HCT116 (cell line): ENCODE measurements at regions not wholly inside any gene's neighbourhood (a gene's known extent, or its start where the extent isn't known, plus 50 kb on each side); places are given as distances from the start of the nearest gene placed in this dataset.

Experiments
- ATAC-seq: fragments of 200-7000 bp; cut with Tn5 transposase; 2 replicates; pipeline ENCODE4 v1.9.1; 2020; ENCODE audit warnings: mild to moderate bottlenecking, moderate library complexity
- BruUV-seq: library from RNA; stranded (reverse); fragments of 400-500 nt; replicated peaks from 2 replicates; lab custom pipeline; 2021; lab: Mats Ljungman, UMichigan
- CTCF ChIA-PET: fragments of 300-600 bp; sonication (Branson Sonifier 250); formaldehyde crosslinking; loops from one replicate; lab custom pipeline; 2021; ENCODE audit warnings: antibody characterized with exemption; lab: Charles Lee
- POLR2A ChIA-PET: fragments of 300-600, 350-600 bp; sonication (Branson Sonifier 250); formaldehyde crosslinking; loops from one replicate; lab custom pipeline; 2021; ENCODE audit warnings: antibody characterized with exemption; lab: Charles Lee
- RAD21 ChIA-PET, 2 experiments: fragments of 300-600 bp; sonication (Branson Sonifier 250); formaldehyde crosslinking; loops; one replicate each; lab custom pipeline; 2023; ENCODE audit warnings: low total read pairs in 2 of 2; ENCODE audit not compliant: uncharacterized antibody in 2 of 2, unreplicated experiment in 2 of 2, low non-redundant PET in 1 of 2; lab: Charles Lee
- DNase-seq: peaks from one replicate; pipeline ENCODE4 v3.0.0-alpha.2; 2010; ENCODE audit warnings: low read depth, low spot score
- H2AFZ ChIP-seq: fragments of 200-600 bp; shearing (Covaris generic), sonication (generic); 2 replicates; pipeline ENCODE4 v1.6.1; 2017; ENCODE audit warnings: low read depth, mixed run types, mixed read lengths, antibody characterized with exemption, low read length; ENCODE audit not compliant: poor library complexity, severe bottlenecking
- H3K27ac ChIP-seq: 2 replicates; pipeline ENCODE4 v1.5.1; 2012; ENCODE audit warnings: low read depth, low read length
- H3K27me3 ChIP-seq: fragments of 200-600 bp; sonication (generic); 2 replicates; pipeline ENCODE4 v1.6.1; 2016; ENCODE audit warnings: mixed run types, low read length, mixed read lengths; ENCODE audit not compliant: insufficient read depth
- H3K36me3 ChIP-seq, 2 experiments: fragments of 200-500 bp in 1 of 2; fragments of 200-600 bp in 1 of 2; sonication (Bioruptor generic) in 1 of 2; sonication (generic) in 1 of 2; 2 replicates each; pipeline versions ENCODE4 v1.5.1 to v1.6.1; 2014 to 2016; ENCODE audit warnings: low read length in 2 of 2, inconsistent platforms in 1 of 2, mixed read lengths in 1 of 2, mixed run types in 1 of 2; ENCODE audit not compliant: insufficient read depth in 2 of 2, control insufficient read depth in 1 of 2
- H3K4me1 ChIP-seq, 2 experiments: fragments of 200-600 bp in 1 of 2; sonication (generic) in 1 of 2; 2 replicates each; pipeline versions ENCODE4 v1.5.1 to v1.6.1; 2012 to 2017; ENCODE audit warnings: low read length in 2 of 2, inconsistent platforms in 1 of 2, mild to moderate bottlenecking in 1 of 2, mixed read lengths in 1 of 2, mixed run types in 1 of 2, moderate library complexity in 1 of 2; ENCODE audit not compliant: insufficient read depth in 2 of 2, control insufficient read depth in 1 of 2
- H3K4me2 ChIP-seq: fragments of 200-600 bp; sonication (generic); 2 replicates; pipeline ENCODE4 v1.6.1; 2017; ENCODE audit warnings: mixed run types, low read length, mixed read lengths
- H3K4me3 ChIP-seq, 2 experiments: fragments of 200-600 bp in 1 of 2; sonication (generic) in 1 of 2; replicated peaks in 1 of 2; 2 replicates each; pipeline ENCODE4 v1.5.1; 2011 to 2016; ENCODE audit warnings: low read length in 2 of 2, control low read depth in 1 of 2, low read depth in 1 of 2, mild to moderate bottlenecking in 1 of 2, mixed read lengths in 1 of 2, mixed run types in 1 of 2
- H3K79me2 ChIP-seq: fragments of 200-600 bp; sonication (generic); 2 replicates; pipeline ENCODE4 v1.6.1; 2017; ENCODE audit warnings: mild to moderate bottlenecking, mixed run types, low read length, moderate library complexity, mixed read lengths; ENCODE audit not compliant: insufficient read depth
- H3K9ac ChIP-seq: fragments of 200-600 bp; sonication (generic); 2 replicates; pipeline ENCODE4 v1.6.1; 2016; ENCODE audit warnings: low read length, mixed read lengths
- H3K9me2 ChIP-seq: fragments of 200-600 bp; sonication (generic), shearing (Covaris generic); 2 replicates; pipeline ENCODE4 v1.6.1; 2017; ENCODE audit warnings: mixed run types, mild to moderate bottlenecking, moderate library complexity; ENCODE audit not compliant: insufficient read depth
- H3K9me3 ChIP-seq, 2 experiments: fragments of 200-500 bp in 1 of 2; fragments of 200-600 bp in 1 of 2; sonication (Bioruptor generic) in 1 of 2; sonication (generic) in 1 of 2; 2 replicates each; pipeline ENCODE4 v1.6.1; 2014 to 2017; ENCODE audit warnings: low read length in 2 of 2, mixed read lengths in 2 of 2, inconsistent platforms in 1 of 2, low read depth in 1 of 2, mild to moderate bottlenecking in 1 of 2, mixed run types in 1 of 2, moderate library complexity in 1 of 2; ENCODE audit not compliant: control insufficient read depth in 1 of 2, insufficient read depth in 1 of 2
- H4K20me1 ChIP-seq: fragments of 200-600 bp; sonication (generic), shearing (Covaris generic); 2 replicates; pipeline ENCODE4 v1.6.1; 2017; ENCODE audit warnings: mixed run types, mild to moderate bottlenecking, moderate library complexity; ENCODE audit not compliant: insufficient read depth
- CEBPB ChIP-seq: IDR thresholded peaks from 2 replicates; pipeline ENCODE4 v1.6.1; 2012; ENCODE audit warnings: low read depth
- ELF1 ChIP-seq: IDR thresholded peaks from 2 replicates; pipeline ENCODE4 v1.6.1; 2012; ENCODE audit warnings: low read depth, borderline replicate concordance
- JUND ChIP-seq: IDR thresholded peaks from 2 replicates; pipeline ENCODE4 v1.6.1; 2012
- POLR2A ChIP-seq: IDR thresholded peaks from 2 replicates; pipeline ENCODE4 v1.7.0; 2011; ENCODE audit warnings: borderline replicate concordance; ENCODE audit not compliant: insufficient read depth, insufficient read length; ENCODE audit errors: extremely low read depth
- RAD21 ChIP-seq: IDR thresholded peaks from 2 replicates; pipeline ENCODE4 v1.6.1; 2012; ENCODE audit warnings: low read depth, mild to moderate bottlenecking
- REST ChIP-seq: IDR thresholded peaks from 2 replicates; pipeline ENCODE4 v1.6.1; 2012; ENCODE audit warnings: low read depth
- SIN3A ChIP-seq: IDR thresholded peaks from 2 replicates; pipeline ENCODE4 v1.6.1; 2012; ENCODE audit warnings: low read depth
- SRF ChIP-seq: IDR thresholded peaks from 2 replicates; pipeline ENCODE4 v1.6.1; 2012; ENCODE audit warnings: low read depth
- ZFX ChIP-seq: fragments of 450-650 bp; IDR thresholded peaks from 2 replicates; pipeline ENCODE4 v1.6.1; 2017
- intact Hi-C: fragments of 100-400 bp; cut with micrococcal nuclease; formaldehyde crosslinking; loops from 2 replicates; pipeline ENCODE4 v1.10.0; 2022
- TF ChIP-seq, protein P1 (sequence below): IDR thresholded peaks from 2 replicates; pipeline ENCODE4 v1.6.1; 2011; ENCODE audit warnings: mild to moderate bottlenecking, low read length, moderate library complexity; ENCODE audit not compliant: insufficient replicate concordance; ENCODE audit errors: extremely low read depth

- no peaks in the 10 kb centered on the region for H4K20me1 ChIP-seq
- H3K4me2 ChIP-seq: no peak overlapping the region
- no peak for ATAC-seq
- CTCF ChIA-PET: no interaction called here
- no peaks in the 10 kb centered on the region for H3K9me2 ChIP-seq
- no peaks in the 10 kb centered on the region for H3K27me3 ChIP-seq
- H3K79me2 ChIP-seq: no peaks in the 10 kb centered on the region
- TF ChIP-seq SRF (no peak), ELF1 (no peak), JUND (no peak), POLR2A (no peak), CEBPB (no peak), RAD21 (no peak)
- TF ChIP-seq, protein P1, sequence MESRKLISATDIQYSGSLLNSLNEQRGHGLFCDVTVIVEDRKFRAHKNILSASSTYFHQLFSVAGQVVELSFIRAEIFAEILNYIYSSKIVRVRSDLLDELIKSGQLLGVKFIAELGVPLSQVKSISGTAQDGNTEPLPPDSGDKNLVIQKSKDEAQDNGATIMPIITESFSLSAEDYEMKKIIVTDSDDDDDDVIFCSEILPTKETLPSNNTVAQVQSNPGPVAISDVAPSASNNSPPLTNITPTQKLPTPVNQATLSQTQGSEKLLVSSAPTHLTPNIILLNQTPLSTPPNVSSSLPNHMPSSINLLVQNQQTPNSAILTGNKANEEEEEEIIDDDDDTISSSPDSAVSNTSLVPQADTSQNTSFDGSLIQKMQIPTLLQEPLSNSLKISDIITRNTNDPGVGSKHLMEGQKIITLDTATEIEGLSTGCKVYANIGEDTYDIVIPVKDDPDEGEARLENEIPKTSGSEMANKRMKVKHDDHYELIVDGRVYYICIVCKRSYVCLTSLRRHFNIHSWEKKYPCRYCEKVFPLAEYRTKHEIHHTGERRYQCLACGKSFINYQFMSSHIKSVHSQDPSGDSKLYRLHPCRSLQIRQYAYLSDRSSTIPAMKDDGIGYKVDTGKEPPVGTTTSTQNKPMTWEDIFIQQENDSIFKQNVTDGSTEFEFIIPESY: no peak
- POLR2A ChIA-PET: no interaction called here
- H3K27ac ChIP-seq: no peak overlapping the region
- RAD21 ChIA-PET: interaction anchor here in 1 of 2 experiments (0.7 kb wide), 1 partner anchor 11 kb away, joined by 3 read pairs; no protein-coding TSS in a partner anchor
- no peak overlapping the region for H3K4me3 ChIP-seq
- DNase-seq: no peak
- H2AFZ ChIP-seq: no peak overlapping the region
- intact Hi-C loops: no loop called here
- no peak overlapping the region for H3K9ac ChIP-seq
- peaks cover 0 to 17% of the 10 kb centered on the region in 2 experiments; a peak in 1 of 4 replicates for H3K4me1 ChIP-seq
- no peaks in the 10 kb centered on the region for H3K9me3 ChIP-seq
- no peaks in the 10 kb centered on the region for H3K36me3 ChIP-seq
- BruUV-seq: no TSS peak
Observed at GRCh38 chr9:110028271-110028670, 179.7 kb downstream of the C9orf152 start.

GRCh38 chr9:110028676-110029075 lies 179.3 kb downstream of the C9orf152 start:
- no TSS peak for BruUV-seq
- intact Hi-C loops: no loop called here
- ATAC-seq (no peak), DNase-seq (no peak)
- Histone ChIP-seq H3K36me3 (no peaks in the 10 kb centered on the region), H3K9ac (no peak overlapping the region), H3K4me3 (no peak overlapping the region), H2AFZ (no peak overlapping the region), H4K20me1 (no peaks in the 10 kb centered on the region), H3K9me2 (no peaks in the 10 kb centered on the region), H3K4me1 (peaks cover 0 to 18% of the 10 kb centered on the region in 2 experiments; a peak in 1 of 4 replicates), H3K9me3 (no peaks in the 10 kb centered on the region), H3K79me2 (no peaks in the 10 kb centered on the region), H3K27ac (no peak overlapping the region), H3K27me3 (no peaks in the 10 kb centered on the region), H3K4me2 (no peak overlapping the region)
- POLR2A ChIA-PET: no interaction called here
- RAD21 ChIA-PET: interaction anchor here in 1 of 2 experiments (0.7 kb wide), 1 partner anchor 12 kb away, joined by 3 read pairs; no protein-coding TSS in a partner anchor
- CTCF ChIA-PET: no interaction called here
- no peak for TF ChIP-seq POLR2A
- no peak for TF ChIP-seq REST
- no peak for TF ChIP-seq ZFX
- TF ChIP-seq, protein P1: no peak
- TF ChIP-seq SIN3A: no peak
